GM21529 (cell line): ENCODE measurements at regions not wholly inside any gene's neighbourhood (a gene's known extent, or its start where the extent isn't known, plus 50 kb on each side); places are given as distances from the start of the nearest gene placed in this dataset.

Experiments
- ATAC-seq: cut with Tn5 transposase; IDR thresholded peaks from one replicate; pipeline ENCODE4 v1.9.1; 2021; ENCODE audit not compliant: unreplicated experiment

GRCh38 chr2:120933693-120934573 lies 198.3 kb downstream of the GLI2 start:
- ATAC-seq = no peak

- ATAC-seq = no peak
These were observed 199.1 kb downstream of the GLI2 start for GRCh38 chr2:120934574-120935338.

- no peak for ATAC-seq
These were observed 200.0 kb downstream of the GLI2 start for GRCh38 chr2:120935339-120936313.

GRCh38 chr2:120936476-120937334 lies 201.0 kb downstream of the GLI2 start:
- no peak for ATAC-seq

GRCh38 chr2:120937686-120938044 lies 202.0 kb downstream of the GLI2 start:
- no peak for ATAC-seq

- ATAC-seq = no peak
These were observed 202.5 kb downstream of the GLI2 start for GRCh38 chr2:120938045-120938771.

- ATAC-seq = no peak
These were observed 204.1 kb downstream of the GLI2 start for GRCh38 chr2:120939595-120940318.

- no peak for ATAC-seq
These were observed 204.6 kb downstream of the GLI2 start for GRCh38 chr2:120940319-120940696.

GRCh38 chr2:120940726-120941256 lies 205.1 kb downstream of the GLI2 start:
- ATAC-seq = no peak

- no peak for ATAC-seq
These were observed 206.0 kb downstream of the GLI2 start for GRCh38 chr2:120941571-120942120.

GRCh38 chr2:120942658-120943057 lies 207.0 kb downstream of the GLI2 start:
- ATAC-seq = no peak

GRCh38 chr2:120943403-120944034 lies 207.9 kb downstream of the GLI2 start:
- ATAC-seq = no peak

GRCh38 chr2:120944575-120944974 lies 208.9 kb downstream of the GLI2 start:
- no peak for ATAC-seq

- ATAC-seq = no peak
These were observed 209.4 kb downstream of the GLI2 start for GRCh38 chr2:120945091-120945490.

- ATAC-seq = no peak
These were observed 210.3 kb downstream of the GLI2 start for GRCh38 chr2:120945832-120946499.

GRCh38 chr2:120947327-120947726 lies 211.7 kb downstream of the GLI2 start:
- ATAC-seq = no peak

GRCh38 chr2:120947982-120948661 lies 212.5 kb downstream of the GLI2 start:
- ATAC-seq = no peak
